ENCODE measurements at regions not wholly inside any gene's neighbourhood (a gene's known extent, or its start where the extent isn't known, plus 50 kb on each side); places are given as distances from the start of the nearest gene placed in this dataset.

GRCh38 chr14:51545396-51545795 is 106.3 kb upstream of the FRMD6 start:
- TF ChIP-seq, protein P1, sequence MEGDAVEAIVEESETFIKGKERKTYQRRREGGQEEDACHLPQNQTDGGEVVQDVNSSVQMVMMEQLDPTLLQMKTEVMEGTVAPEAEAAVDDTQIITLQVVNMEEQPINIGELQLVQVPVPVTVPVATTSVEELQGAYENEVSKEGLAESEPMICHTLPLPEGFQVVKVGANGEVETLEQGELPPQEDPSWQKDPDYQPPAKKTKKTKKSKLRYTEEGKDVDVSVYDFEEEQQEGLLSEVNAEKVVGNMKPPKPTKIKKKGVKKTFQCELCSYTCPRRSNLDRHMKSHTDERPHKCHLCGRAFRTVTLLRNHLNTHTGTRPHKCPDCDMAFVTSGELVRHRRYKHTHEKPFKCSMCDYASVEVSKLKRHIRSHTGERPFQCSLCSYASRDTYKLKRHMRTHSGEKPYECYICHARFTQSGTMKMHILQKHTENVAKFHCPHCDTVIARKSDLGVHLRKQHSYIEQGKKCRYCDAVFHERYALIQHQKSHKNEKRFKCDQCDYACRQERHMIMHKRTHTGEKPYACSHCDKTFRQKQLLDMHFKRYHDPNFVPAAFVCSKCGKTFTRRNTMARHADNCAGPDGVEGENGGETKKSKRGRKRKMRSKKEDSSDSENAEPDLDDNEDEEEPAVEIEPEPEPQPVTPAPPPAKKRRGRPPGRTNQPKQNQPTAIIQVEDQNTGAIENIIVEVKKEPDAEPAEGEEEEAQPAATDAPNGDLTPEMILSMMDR (IDR thresholded peaks at IDR 0.05; ENCODE audit: control extremely low read depth, extremely low read depth, low read depth, missing control alignments): no peak
- ChIA-PET CTCF (interaction anchor here (1.6 kb wide), 1 partner anchor 24 kb away, joined by 3 read pairs; no protein-coding TSS in a partner anchor), POLR2A (no interaction called here)
- DNase-seq (ENCODE audit: extremely low spot score): no peak

GRCh38 chr14:51546099-51546498 is 105.6 kb upstream of the FRMD6 start:
- ChIA-PET CTCF (interaction anchor here (1.5 kb wide), 1 partner anchor 22 kb away, joined by 4 read pairs; no protein-coding TSS in a partner anchor), POLR2A (no interaction called here)
- TF ChIP-seq, protein P1 (IDR thresholded peaks at IDR 0.05; ENCODE audit: control extremely low read depth, extremely low read depth, low read depth, missing control alignments): no peak
- DNase-seq (ENCODE audit: extremely low spot score): no peak

DNA sequence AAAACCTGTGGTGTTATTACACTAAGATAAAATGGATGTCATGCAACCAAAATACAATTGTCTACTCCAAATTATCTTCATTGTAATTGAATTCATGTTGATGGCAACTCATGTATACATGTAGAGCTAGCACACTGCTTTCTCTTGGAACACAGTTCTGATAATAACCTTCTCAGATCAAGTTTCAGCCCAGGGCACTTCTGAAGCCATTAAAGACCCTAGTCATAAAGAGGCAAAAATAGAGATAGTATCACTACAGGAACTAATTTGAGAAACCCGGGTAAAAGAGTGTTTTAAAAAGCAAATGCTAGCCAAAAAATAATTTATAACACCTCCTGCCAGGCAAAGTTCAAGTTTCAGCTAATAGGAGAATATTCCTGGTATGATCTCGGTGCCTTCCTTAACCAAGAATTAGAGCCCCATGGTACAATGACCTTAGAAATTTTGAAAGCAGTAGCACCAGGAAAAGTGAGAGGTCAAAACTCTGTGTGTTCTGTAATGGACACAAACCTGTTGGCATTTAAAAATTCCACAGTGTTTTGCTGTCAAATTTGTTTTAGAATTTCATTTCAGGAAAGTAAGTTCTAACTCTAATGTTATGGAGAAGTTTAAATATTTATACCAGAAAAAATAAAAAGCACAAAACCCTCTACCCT is 105.0 kb upstream of the FRMD6 start:
- ChIA-PET POLR2A (no interaction called here), CTCF (interaction anchor here (1.5 kb wide), 1 partner anchor 21 kb away, joined by 4 read pairs; no protein-coding TSS in a partner anchor)
- no peak for DNase-seq (ENCODE audit: extremely low spot score)
- TF ChIP-seq, protein P1 (IDR thresholded peaks at IDR 0.05; ENCODE audit: control extremely low read depth, extremely low read depth, low read depth, missing control alignments): no peak

DNA sequence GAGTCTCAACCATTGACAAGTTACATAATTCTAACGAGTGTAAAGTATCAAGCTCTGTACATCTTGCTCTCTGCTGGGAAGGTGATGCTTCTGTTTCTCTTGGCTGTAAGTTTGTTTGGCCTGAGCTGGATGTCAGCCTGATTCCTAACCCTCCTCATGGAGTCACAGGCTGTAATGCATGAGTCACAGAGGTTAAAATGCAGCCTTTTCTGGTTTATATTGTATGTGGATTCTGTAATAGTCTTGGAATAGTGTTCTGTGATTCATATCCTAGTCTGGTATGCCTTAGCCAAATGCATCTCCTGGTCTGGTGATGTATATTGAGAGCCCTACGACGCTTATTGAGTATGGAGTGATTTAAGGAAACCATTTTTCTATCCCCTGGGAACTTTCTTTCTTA is 104.5 kb upstream of the FRMD6 start:
- CTCF ChIA-PET: interaction anchor here (1.5 kb wide), 1 partner anchor 20 kb away, joined by 4 read pairs; no protein-coding TSS in a partner anchor

GRCh38 chr14:51547701-51548100 is 104.0 kb upstream of the FRMD6 start:
- DNase-seq (ENCODE audit: extremely low spot score): no peak
- TF ChIP-seq, protein P1 (IDR thresholded peaks at IDR 0.05; ENCODE audit: control extremely low read depth, extremely low read depth, low read depth, missing control alignments): no peak
- CTCF ChIA-PET: interaction anchor here (1.5 kb wide), 1 partner anchor 20 kb away, joined by 4 read pairs; no protein-coding TSS in a partner anchor
- POLR2A ChIA-PET: no interaction called here

More for the DNA sequence above, 104.5 kb upstream of the FRMD6 start:
- POLR2A ChIA-PET: no interaction called here
- TF ChIP-seq, protein P1 (IDR thresholded peaks at IDR 0.05; ENCODE audit: control extremely low read depth, extremely low read depth, low read depth, missing control alignments): no peak
- no peak for DNase-seq (ENCODE audit: extremely low spot score)

DNA sequence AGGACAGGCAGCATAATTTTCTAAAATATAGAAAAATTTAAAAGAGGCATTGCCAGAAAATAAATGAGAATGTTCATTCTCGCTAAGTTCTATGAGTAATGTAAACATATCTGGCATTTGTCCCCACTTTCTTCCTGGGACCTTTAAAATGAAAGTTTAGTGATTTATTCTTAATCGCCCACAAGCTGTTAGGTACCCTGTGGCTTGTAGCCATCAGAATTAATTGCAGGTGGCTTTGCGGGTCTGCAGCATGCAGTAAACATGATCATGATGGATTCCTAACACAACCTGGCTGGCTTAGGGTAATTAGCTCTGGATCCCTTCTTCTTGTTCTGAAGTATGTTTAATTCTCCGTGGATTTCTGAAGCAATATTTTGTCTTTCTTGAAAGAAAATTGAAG is 103.5 kb upstream of the FRMD6 start:
- TF ChIP-seq, protein P1 (IDR thresholded peaks at IDR 0.05; ENCODE audit: control extremely low read depth, extremely low read depth, low read depth, missing control alignments): no peak
- POLR2A ChIA-PET: no interaction called here
- DNase-seq (ENCODE audit: extremely low spot score): no peak
- CTCF ChIA-PET: no interaction called here
